ENCODE measurements at regions not wholly inside any gene's neighbourhood (a gene's known extent, or its start where the extent isn't known, plus 50 kb on each side); places are given as distances from the start of the nearest gene placed in this dataset.
A peak's percentile ranks its signal among the peaks of the same experiment; 100 is the strongest.

DNA sequence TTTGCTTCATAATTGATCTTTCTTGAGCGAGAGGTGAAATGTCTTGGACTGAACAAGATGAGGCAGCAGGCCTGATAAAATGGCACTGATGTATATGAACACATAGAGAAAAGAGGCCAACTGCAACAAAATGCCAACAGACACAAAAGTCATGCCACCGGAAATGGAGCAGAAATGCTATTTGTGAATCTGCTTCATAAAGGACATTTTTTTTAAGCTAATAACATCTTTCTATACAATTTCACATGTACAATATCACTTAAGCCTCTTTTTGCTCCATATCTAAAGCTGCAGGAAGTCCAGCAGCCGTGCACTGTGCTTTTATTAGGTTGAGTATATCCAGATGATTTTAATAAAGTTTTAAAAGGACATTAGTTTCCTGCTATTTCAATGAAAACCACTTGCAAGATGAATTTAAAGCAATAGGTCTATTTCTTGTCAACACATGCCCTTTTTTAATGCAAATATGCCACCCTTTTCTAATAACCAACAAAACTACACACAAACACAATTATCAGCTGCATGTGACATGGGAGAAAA, 169.2 kb upstream of the ADAMTS9 start:
- no peak overlapping the region for H3K9ac ChIP-seq (ENCODE audit: control insufficient read depth, insufficient read depth, low read length)
- no TSS peak for BruUV-seq (replicated peaks)
- H3K4me1 ChIP-seq (ENCODE audit: control insufficient read depth, insufficient read depth, low read length), result no peaks in the 10 kb centered on the region
- H4K20me1 ChIP-seq (ENCODE audit: control insufficient read depth, insufficient read depth), result no peaks in the 10 kb centered on the region
- H3K79me2 ChIP-seq (ENCODE audit: control insufficient read depth, insufficient read depth, low read length), result no peaks in the 10 kb centered on the region
- no peak overlapping the region for H3K4me3 ChIP-seq
- intact Hi-C loops (cut with micrococcal nuclease; ENCODE audit: unreplicated experiment) (no loop called here), in situ Hi-C loops (cut with MboI) (no loop called here)
- ATAC-seq, result no peak
- 35% methylated on average over 3 of the region's 3 CpGs for WGBS (ENCODE audit: insufficient coverage, insufficient replicate concordance, low lambda C conversion rate, missing lambda C conversion rate)
- ChIA-PET POLR2A (no interaction called here), CTCF (no interaction called here), RAD21 (ENCODE audit: unreplicated experiment) (no interaction called here), SMC1A (ENCODE audit: uncharacterized antibody, unreplicated experiment) (interaction anchor here (0.5 to 1.1 kb wide), 2 partner anchors 18 to 23 kb away, joined by 3 to 4 read pairs; no protein-coding TSS in a partner anchor)
- no peak overlapping the region for H3K4me2 ChIP-seq (ENCODE audit: control insufficient read depth, insufficient read depth)
- no peak for DNase-seq (ENCODE audit: low read depth, low spot score)
- H3K36me3 ChIP-seq (ENCODE audit: control insufficient read depth in 2 of 2, insufficient read depth in 2 of 2, low read length in 1 of 2), result no peaks in the 10 kb centered on the region
- no peak for FAIRE-seq
- TF ChIP-seq ETV6 (conservative IDR thresholded peaks at IDR 0.05 in 1 of 2, IDR thresholded peaks at IDR 0.05 in 1 of 2; ENCODE audit: borderline replicate concordance in 1 of 2, low read depth in 1 of 2) (0 out of 4 replicates have a peak, but pooled peaks of 1 of the 2 experiments have one; percentile 35), RFX5 (IDR thresholded peaks at IDR 0.05; ENCODE audit: low read depth, low read length) (no peak), BACH1 (IDR thresholded peaks at IDR 0.05; ENCODE audit: borderline replicate concordance) (no peak)
- no peak overlapping the region for H3K27ac ChIP-seq (ENCODE audit: control insufficient read depth, insufficient read depth)
- no peaks in the 10 kb centered on the region for H3K27me3 ChIP-seq (replicated peaks in 1 of 2; ENCODE audit: control insufficient read depth in 2 of 2, insufficient read depth in 2 of 2, low read length in 1 of 2)
- no peaks in the 10 kb centered on the region for H3K9me3 ChIP-seq (replicated peaks; ENCODE audit: control insufficient read depth, insufficient read depth, low read length)
- H2AFZ ChIP-seq (ENCODE audit: control insufficient read depth, low read depth, low read length), result no peak overlapping the region

DNA sequence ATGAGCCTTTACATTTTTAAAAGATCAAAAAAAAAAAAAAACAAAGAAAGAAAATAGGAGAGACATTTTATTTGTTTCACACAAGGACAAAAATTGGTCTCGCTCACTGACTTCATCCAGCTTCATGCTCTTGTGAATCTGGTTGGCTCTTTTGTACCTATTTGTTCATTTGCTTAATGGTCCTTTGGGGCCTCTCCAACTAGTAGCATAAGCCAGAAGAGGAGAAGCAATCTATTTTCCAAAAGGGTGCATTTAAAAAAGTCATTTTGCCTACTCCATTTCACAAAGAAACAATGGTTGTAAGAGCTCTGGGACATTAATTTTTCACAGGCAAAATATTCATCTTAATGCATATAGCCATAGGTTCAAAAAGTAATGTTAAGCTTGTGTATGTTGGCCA, 168.3 kb upstream of the ADAMTS9 start:
- H3K4me3 ChIP-seq, result no peak overlapping the region
- H3K36me3 ChIP-seq (ENCODE audit: control insufficient read depth in 2 of 2, insufficient read depth in 2 of 2, low read length in 1 of 2), result no peaks in the 10 kb centered on the region
- ATAC-seq (no peak), DNase-seq (ENCODE audit: low read depth, low spot score) (no peak), FAIRE-seq (no peak)
- no peaks in the 10 kb centered on the region for H3K9me3 ChIP-seq (replicated peaks; ENCODE audit: control insufficient read depth, insufficient read depth, low read length)
- no peak overlapping the region for H2AFZ ChIP-seq (ENCODE audit: control insufficient read depth, low read depth, low read length)
- ChIA-PET RAD21 (ENCODE audit: unreplicated experiment) (no interaction called here), SMC1A (ENCODE audit: uncharacterized antibody, unreplicated experiment) (no interaction called here), POLR2A (no interaction called here), CTCF (no interaction called here)
- intact Hi-C loops (cut with micrococcal nuclease; ENCODE audit: unreplicated experiment), result no loop called here
- no peaks in the 10 kb centered on the region for H4K20me1 ChIP-seq (ENCODE audit: control insufficient read depth, insufficient read depth)
- in situ Hi-C loops (cut with MboI), result no loop called here
- no peak overlapping the region for H3K27ac ChIP-seq (ENCODE audit: control insufficient read depth, insufficient read depth)
- H3K9ac ChIP-seq (ENCODE audit: control insufficient read depth, insufficient read depth, low read length), result no peak overlapping the region
- no peaks in the 10 kb centered on the region for H3K79me2 ChIP-seq (ENCODE audit: control insufficient read depth, insufficient read depth, low read length)
- BruUV-seq (replicated peaks), result no TSS peak
- WGBS (ENCODE audit: insufficient coverage, insufficient replicate concordance, low lambda C conversion rate, missing lambda C conversion rate), result 56% methylated on average over 1 of the region's 1 CpG
- no peaks in the 10 kb centered on the region for H3K4me1 ChIP-seq (ENCODE audit: control insufficient read depth, insufficient read depth, low read length)
- H3K27me3 ChIP-seq (replicated peaks in 1 of 2; ENCODE audit: control insufficient read depth in 2 of 2, insufficient read depth in 2 of 2, low read length in 1 of 2), result no peaks in the 10 kb centered on the region
- H3K4me2 ChIP-seq (ENCODE audit: control insufficient read depth, insufficient read depth), result no peak overlapping the region
- TF ChIP-seq ZBED1 (IDR thresholded peaks at IDR 0.05; ENCODE audit: borderline replicate concordance) (no peak), PAX8 (IDR thresholded peaks at IDR 0.05) (no peak), KDM1A (IDR thresholded peaks at IDR 0.05; ENCODE audit: borderline replicate concordance) (no peak), CHD4 (IDR thresholded peaks at IDR 0.05) (no peak), RAD21 (IDR thresholded peaks at IDR 0.05; ENCODE audit: insufficient read depth, low read depth, low read length) (no peak)
- TF ChIP-seq, protein P1, sequence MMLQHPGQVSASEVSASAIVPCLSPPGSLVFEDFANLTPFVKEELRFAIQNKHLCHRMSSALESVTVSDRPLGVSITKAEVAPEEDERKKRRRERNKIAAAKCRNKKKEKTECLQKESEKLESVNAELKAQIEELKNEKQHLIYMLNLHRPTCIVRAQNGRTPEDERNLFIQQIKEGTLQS (IDR thresholded peaks at IDR 0.05; ENCODE audit: borderline replicate concordance, extremely low read depth, low read depth, low read length), result no peak
- TF ChIP-seq, protein P2, sequence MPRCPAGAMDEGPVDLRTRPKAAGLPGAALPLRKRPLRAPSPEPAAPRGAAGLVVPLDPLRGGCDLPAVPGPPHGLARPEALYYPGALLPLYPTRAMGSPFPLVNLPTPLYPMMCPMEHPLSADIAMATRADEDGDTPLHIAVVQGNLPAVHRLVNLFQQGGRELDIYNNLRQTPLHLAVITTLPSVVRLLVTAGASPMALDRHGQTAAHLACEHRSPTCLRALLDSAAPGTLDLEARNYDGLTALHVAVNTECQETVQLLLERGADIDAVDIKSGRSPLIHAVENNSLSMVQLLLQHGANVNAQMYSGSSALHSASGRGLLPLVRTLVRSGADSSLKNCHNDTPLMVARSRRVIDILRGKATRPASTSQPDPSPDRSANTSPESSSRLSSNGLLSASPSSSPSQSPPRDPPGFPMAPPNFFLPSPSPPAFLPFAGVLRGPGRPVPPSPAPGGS (IDR thresholded peaks at IDR 0.05; ENCODE audit: borderline replicate concordance, insufficient read depth, low read depth, low read length, poor library complexity, severe bottlenecking), result no peak
- TF ChIP-seq, protein P3, sequence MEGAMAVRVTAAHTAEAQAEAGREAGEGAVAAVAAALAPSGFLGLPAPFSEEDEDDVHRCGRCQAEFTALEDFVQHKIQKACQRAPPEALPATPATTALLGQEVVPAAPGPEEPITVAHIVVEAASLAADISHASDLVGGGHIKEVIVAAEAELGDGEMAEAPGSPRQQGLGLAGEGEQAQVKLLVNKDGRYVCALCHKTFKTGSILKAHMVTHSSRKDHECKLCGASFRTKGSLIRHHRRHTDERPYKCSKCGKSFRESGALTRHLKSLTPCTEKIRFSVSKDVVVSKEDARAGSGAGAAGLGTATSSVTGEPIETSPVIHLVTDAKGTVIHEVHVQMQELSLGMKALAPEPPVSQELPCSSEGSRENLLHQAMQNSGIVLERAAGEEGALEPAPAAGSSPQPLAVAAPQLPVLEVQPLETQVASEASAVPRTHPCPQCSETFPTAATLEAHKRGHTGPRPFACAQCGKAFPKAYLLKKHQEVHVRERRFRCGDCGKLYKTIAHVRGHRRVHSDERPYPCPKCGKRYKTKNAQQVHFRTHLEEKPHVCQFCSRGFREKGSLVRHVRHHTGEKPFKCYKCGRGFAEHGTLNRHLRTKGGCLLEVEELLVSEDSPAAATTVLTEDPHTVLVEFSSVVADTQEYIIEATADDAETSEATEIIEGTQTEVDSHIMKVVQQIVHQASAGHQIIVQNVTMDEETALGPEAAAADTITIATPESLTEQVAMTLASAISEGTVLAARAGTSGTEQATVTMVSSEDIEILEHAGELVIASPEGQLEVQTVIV (IDR thresholded peaks at IDR 0.05; ENCODE audit: borderline replicate concordance, partially characterized antibody), result no peak

Measured in GM12878 (cell line).